ENCODE measurements at regions not wholly inside any gene's neighbourhood (a gene's known extent, or its start where the extent isn't known, plus 50 kb on each side); places are given as distances from the start of the nearest gene placed in this dataset.

- H3K36me3 ChIP-seq (ENCODE audit: control insufficient read depth, insufficient read depth, low read length): no peaks in the 10 kb centered on the region
- TF ChIP-seq CTCF (IDR thresholded peaks at IDR 0.05; ENCODE audit: insufficient read depth, low read length, severe bottlenecking): no peak
- no peak for DNase-seq (ENCODE audit: low read depth)
- no peaks in the 10 kb centered on the region for H3K27me3 ChIP-seq (ENCODE audit: control insufficient read depth, insufficient read depth, low read length)
- no peak for FAIRE-seq
- no peak overlapping the region for H3K4me3 ChIP-seq (ENCODE audit: low read depth, low read length)
These were observed 363.4 kb upstream of the SOX11 start for GRCh38 chr2:5328826-5329225.

- FAIRE-seq: no peak
- no peak for TF ChIP-seq CTCF (IDR thresholded peaks at IDR 0.05; ENCODE audit: insufficient read depth, low read length, severe bottlenecking)
- Histone ChIP-seq H3K4me3 (ENCODE audit: low read depth, low read length) (no peak overlapping the region), H3K27me3 (ENCODE audit: control insufficient read depth, insufficient read depth, low read length) (no peaks in the 10 kb centered on the region), H3K36me3 (ENCODE audit: control insufficient read depth, insufficient read depth, low read length) (no peaks in the 10 kb centered on the region)
- DNase-seq (ENCODE audit: low read depth): no peak
These were observed 362.4 kb upstream of the SOX11 start for GRCh38 chr2:5329763-5330162.

- Histone ChIP-seq H3K36me3 (ENCODE audit: control insufficient read depth, insufficient read depth, low read length) (no peaks in the 10 kb centered on the region), H3K4me3 (ENCODE audit: low read depth, low read length) (no peak overlapping the region), H3K27me3 (ENCODE audit: control insufficient read depth, insufficient read depth, low read length) (no peaks in the 10 kb centered on the region)
- no peak for TF ChIP-seq CTCF (IDR thresholded peaks at IDR 0.05; ENCODE audit: insufficient read depth, low read length, severe bottlenecking)
- DNase-seq (ENCODE audit: low read depth) (peak; percentile 3), FAIRE-seq (no peak)
These were observed 361.2 kb upstream of the SOX11 start for GRCh38 chr2:5330961-5331360.

- Histone ChIP-seq H3K4me3 (ENCODE audit: low read depth, low read length) (no peak overlapping the region), H3K36me3 (ENCODE audit: control insufficient read depth, insufficient read depth, low read length) (no peaks in the 10 kb centered on the region), H3K27me3 (ENCODE audit: control insufficient read depth, insufficient read depth, low read length) (no peaks in the 10 kb centered on the region)
- FAIRE-seq: no peak
- DNase-seq (ENCODE audit: low read depth): no peak
- no peak for TF ChIP-seq CTCF (IDR thresholded peaks at IDR 0.05; ENCODE audit: insufficient read depth, low read length, severe bottlenecking)
These were observed 359.3 kb upstream of the SOX11 start for GRCh38 chr2:5332925-5333324.

- FAIRE-seq (no peak), DNase-seq (ENCODE audit: low read depth) (no peak)
- H3K27me3 ChIP-seq (ENCODE audit: control insufficient read depth, insufficient read depth, low read length): no peaks in the 10 kb centered on the region
- H3K4me3 ChIP-seq (ENCODE audit: low read depth, low read length): no peak overlapping the region
- TF ChIP-seq CTCF (IDR thresholded peaks at IDR 0.05; ENCODE audit: insufficient read depth, low read length, severe bottlenecking): no peak
- H3K36me3 ChIP-seq (ENCODE audit: control insufficient read depth, insufficient read depth, low read length): no peaks in the 10 kb centered on the region
These were observed 352.7 kb upstream of the SOX11 start for GRCh38 chr2:5339473-5339872.

DNA sequence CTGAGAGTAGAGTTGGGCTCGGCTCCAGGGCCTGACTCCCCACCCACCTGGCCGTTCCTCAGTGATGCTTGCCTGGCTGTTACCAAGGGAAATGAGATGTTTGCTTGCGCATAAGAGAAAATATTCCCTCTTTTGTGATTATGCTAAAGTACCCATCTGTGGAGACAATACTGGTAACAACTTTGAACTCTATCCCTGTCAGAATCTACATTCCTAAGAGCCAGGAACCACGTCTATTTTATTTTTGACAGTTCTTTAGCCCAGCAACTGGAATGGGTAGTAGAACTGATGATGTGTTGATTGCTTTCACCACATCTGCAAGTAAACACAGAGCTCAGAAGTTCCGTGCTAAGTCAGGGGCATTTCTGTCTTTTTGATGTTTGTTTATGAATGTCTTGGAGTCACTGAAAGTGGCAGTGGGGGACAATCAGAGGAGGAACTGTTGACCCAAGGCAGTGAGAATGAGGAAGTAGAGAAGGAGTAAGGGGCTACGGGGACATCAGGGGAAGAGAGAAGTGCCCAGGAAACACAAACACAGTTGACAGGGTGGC, 348.3 kb upstream of the SOX11 start:
- no peaks in the 10 kb centered on the region for H3K27me3 ChIP-seq (ENCODE audit: control insufficient read depth, insufficient read depth, low read length)
- no peak for TF ChIP-seq CTCF (IDR thresholded peaks at IDR 0.05; ENCODE audit: insufficient read depth, low read length, severe bottlenecking)
- FAIRE-seq (no peak), DNase-seq (ENCODE audit: low read depth) (no peak)
- H3K36me3 ChIP-seq (ENCODE audit: control insufficient read depth, insufficient read depth, low read length): no peaks in the 10 kb centered on the region
- no peak overlapping the region for H3K4me3 ChIP-seq (ENCODE audit: low read depth, low read length)
